DLD1 (cell line): ENCODE measurements at regions not wholly inside any gene's neighbourhood (a gene's known extent, or its start where the extent isn't known, plus 50 kb on each side); places are given as distances from the start of the nearest gene placed in this dataset.
"Not testable (repeated sequence)": the region's sequence is repeated elsewhere in the genome, so short reads cannot be mapped to it uniquely, and the experiment has no call there.

Experiments
- in situ Hi-C: cut with HindIII; loops from 2 replicates; pipeline ENCODE4 v1.10.0; 2017; ENCODE audit warnings: low sequenced_read_pairs

DNA sequence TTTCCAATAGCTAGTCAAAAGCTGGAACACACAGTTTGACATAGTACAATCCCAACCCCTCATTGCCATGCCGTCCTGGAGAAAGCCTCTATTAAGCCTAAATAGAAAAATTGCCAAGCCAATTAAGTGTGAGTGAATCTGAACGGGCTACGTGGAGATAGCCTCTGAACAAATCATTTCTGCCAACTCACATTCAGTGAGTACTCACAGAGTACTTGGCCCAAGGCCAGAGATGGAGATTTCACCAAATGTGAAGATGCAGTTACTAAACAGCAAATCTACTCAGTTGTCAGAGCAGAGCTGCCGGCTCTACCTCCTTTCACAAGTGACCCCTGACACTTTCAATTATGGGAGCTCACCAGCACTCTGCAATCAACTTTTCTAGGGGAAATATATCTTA lies 350.0 kb downstream of the GALC start:
- in situ Hi-C loops, result no loop called here

DNA sequence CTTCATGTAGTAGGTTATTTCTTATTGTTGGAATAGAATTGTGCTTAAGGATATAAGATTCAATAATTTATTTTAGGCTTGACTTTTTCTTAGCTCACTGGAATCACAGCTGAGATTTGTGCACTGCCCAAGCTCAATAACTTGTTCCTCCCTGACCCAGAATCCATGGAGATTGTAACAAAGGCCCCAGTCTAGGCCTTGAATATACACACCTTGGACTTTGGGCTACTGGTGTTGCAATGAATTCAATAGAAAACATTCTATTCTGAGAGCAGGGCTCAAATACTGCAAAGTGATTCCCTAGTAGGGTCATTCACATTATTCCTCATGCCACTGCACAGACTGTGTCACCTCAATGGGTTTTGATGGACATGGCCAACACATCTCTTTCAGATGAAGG lies 352.4 kb downstream of the GALC start:
- in situ Hi-C loops, result no loop called here

DNA sequence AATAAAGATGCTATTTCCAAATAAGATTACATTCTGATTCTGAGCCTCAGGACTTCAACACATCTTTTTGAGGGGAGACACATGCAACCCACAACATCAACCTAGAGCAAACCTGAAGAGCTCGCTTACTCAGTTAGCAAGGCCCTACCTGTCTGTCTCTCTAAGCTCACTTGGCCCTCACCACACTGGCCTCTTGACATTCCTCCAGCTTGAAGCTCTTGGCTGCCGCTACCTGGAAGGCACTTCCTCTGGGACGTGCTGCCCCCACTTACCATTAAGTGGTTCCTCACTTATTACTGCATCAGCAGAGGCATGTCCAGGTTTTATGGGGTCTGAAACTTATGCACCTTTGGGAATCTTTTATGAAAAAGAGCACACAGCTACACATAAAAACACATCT lies 354.8 kb downstream of the GALC start:
- in situ Hi-C loops, result no loop called here

DNA sequence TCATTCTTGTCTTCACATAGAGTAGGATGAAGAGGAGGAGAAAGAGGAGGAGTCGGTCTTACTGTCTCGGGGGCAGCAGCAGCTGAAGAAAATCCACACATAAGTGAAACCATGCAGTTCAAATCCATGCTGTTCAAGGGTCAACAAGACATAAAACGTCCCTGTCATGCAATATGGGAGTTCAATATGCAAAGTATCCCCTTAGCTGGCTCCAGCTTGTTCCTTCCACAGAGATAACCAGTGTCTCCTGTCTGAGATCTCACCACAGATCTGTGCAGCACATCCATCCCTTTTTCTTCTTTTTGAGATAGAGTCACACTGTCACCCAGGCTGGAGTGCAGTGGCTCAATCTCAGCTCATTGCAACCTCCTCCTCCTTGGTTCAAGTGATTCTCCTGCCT lies 357.5 kb downstream of the GALC start:
- in situ Hi-C loops, result no loop called here

DNA sequence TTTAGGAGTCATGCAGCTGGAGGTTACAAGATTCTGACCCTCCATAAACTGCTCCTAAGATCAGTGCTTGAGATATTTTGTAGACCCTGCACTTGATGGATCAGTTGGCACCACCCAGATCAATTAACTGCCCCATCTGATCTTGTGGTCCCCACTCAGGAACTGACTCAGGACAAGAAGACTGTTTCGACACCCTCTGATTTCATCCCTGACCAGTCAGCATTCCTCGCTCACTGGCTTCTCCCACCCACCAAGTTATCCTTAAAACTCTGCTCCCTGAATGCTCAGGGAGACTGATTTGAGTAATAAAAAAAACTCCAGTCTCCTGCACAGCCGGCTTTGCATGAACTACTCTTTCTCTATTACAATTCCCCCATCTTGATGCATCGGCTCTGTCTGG lies 360.2 kb downstream of the GALC start:
- in situ Hi-C loops, result no loop called here

DNA sequence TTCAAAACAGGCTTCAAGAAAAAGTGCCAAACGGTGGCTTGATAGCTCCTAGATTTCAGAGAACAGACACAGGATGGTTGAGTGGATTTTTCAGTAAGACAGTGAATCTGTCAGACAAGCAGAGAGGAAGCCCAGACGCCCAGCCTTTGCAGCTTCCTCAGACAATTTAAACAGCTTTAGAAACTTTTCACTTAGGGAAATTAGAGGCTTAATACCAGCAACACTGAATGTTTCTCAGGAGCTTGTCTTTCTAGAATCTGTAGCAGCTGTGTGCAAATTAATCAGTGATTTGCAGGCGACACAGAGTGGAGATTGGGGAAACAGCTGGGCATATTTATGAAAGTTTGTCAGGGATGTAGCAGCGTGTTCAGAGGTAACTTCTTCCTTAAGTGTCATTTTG lies 362.1 kb downstream of the GALC start:
- in situ Hi-C loops, result no loop called here

DNA sequence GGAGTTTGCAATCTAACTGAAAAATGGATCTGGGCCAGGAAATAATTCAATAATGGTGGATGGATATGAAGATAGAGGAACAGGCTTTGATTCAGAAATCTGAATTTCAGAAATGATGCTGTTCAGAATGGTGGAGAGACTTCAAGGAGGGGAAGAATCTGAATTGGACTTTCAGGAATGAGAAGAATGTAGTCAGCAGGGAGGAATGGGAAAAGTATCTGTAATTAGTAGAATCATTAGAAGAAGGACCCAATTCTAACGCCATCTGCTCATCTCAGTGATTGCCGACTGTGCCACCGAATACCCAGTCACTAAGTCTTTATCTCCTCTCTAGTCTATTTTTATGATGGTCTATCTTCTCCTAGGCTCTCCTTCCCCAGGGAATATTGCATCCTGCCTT lies 363.2 kb downstream of the GALC start:
- in situ Hi-C loops, result no loop called here

DNA sequence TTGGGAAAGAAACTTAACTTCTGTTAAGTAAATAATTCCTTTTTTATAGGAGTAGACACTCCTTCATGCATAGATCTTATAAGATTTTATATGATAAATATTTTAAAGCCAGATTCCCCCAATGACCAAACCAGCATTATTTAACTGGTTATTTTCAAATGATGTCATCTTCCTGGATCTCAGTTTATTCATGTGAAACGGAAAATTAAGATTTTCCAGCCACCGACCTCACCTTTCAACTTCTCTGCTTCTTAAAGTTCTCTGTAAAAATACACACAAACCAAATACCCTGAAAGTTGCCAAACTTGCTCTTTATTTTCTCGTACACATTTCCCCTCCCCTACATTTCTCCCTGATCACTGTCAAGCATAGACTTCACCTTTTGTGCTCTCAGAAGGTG lies 364.2 kb downstream of the GALC start:
- in situ Hi-C loops, result no loop called here

DNA sequence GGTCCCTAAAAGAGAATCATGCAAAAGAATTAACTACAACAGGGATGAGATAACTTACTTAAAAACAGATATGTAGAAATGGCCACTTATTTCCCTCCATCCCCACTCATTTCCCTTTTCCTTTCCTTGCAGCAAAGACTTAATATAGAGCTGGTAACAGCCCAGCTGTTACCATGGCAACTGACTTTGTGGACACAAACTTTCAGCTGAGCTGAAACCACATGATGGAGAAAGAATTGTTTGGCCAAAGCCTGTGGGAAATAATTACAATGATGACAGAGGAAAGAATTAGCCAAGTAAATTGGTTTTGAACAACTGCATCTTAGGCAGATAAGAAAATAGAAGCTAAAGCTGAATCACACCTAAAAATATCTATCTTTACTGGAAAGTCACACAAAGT lies 364.9 kb downstream of the GALC start:
- in situ Hi-C loops, result no loop called here

DNA sequence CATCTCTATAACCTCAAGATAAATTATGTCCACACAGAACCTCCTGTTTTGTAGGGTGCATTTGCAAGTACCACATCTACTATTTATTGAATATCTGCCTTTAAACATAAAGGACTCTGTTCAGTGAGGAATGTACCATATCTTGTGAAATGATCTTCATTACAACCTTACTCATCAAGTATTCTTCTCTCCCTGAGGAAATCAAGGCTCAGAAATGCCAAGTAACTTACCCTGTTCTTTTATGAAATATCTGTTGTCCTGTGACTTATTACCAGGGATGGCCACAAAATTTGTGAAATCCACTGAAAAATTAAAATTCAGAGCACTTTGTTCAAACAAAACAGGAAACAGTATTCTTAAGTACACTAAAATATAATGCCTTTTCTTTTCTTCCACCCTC lies 366.7 kb downstream of the GALC start:
- in situ Hi-C loops, result no loop called here

DNA sequence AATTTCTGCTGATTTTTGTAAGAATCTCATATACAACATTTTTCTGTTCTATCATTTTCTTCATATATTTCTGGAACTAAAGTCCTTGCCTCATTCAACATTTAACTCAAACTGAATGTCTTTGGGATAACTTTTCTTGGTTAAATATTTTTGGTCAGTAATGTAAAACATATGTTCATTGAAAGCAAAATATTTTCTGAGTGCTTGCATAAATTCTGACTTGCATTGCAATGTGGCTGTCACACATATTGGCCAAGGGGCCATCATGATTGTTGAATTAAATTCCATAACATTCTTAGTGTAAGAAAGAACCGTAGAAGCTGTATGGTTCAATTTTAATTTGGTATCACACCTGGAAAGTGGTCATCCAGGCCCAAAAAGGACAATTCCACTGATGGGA lies 369.4 kb downstream of the GALC start:
- in situ Hi-C loops, result no loop called here

DNA sequence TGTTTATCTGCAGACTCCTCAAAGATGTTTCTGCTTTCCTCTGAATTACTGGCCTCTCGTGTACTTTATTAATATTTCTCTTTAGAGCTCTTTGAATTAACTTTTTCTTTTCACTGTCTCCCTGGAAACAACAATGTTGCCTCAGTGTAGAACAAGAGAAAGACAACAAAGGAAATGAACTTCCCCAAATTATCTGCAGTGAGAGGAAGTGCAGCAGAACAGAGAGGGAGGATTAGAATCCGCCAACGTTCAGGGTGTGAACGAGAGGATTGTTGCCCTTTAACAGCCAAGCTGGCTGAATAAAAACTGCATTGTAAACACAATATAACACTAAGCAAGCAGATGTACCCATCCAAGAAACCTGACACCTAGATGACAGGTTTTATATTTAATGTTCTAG lies 375.9 kb downstream of the GALC start:
- in situ Hi-C loops, result no loop called here

DNA sequence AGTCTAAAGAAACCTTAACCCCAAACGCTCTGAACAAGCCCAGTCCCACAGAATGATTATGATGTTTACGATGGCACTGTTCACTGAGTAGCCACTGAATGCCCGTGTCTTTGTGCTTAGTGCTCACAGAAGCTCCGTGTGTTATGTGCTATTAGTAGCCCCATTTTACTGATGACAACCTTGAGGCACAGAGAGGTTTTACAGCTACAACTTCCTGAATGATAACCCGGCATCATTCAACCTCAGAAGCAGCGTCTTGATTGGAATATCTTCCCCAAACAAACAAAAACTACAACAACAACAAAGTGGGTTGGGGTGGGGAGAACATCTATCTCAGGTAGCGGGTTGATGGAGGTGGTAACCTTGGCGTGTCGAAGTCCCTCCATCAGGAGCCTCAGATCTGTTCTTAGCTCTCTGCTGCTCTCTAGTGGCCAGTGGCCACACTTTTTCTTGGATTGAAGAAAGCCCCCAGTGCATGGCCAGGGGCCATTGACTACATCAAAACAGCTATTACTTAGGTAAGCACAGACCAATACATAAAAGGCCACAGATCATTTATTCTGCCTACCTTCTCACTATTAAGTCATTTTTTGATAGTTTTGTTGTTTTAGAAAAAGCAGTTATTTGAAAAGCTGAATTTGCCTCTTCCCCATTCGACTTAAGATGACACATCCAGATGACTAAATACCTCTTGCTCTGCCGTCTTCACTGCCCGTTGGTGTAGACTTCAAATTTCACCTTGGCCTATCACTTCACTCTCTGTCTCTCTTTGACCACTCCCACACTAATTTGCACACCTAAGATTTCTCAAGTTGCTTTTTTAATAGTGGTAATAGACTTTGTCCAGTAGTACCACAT lies 376.9 kb downstream of the GALC start:
- in situ Hi-C loops, result no loop called here

DNA sequence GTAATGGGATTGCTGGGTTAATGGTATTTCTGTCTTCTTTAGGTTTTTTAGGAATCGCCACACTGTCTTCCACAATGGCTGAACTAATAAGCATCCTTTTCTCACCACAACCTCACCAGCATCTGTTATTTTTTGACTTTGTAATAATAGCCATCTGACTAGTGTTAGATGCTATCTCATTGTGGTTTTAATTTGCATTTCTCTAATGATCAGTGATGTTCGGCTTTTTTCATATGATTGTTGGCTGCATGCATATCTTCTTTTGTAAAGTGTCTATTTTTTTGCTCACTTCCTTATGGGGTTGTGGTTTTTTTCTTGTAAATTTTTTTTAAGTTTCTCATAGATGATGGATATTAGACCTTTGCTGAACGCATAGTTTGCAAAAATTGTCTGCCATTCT lies 377.9 kb downstream of the GALC start:
- in situ Hi-C loops, result no loop called here

DNA sequence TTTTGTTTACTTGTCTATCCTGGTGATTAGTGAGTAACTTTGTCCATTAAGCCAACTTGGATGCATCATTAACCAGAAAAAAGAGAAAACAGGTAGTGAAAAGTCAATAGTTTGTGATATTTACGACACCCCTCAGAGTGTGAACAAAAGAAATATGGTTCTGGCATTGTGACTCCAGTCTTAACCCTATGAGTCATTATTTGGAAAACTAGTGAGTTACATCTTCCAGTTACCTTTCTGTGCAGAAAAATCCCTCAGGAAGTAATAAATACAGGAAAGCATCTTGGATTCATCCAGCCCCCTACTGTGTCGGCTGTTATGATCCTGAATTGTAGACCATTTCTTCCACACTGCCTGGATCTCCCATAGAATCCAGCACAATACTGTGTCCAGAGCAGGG lies 379.1 kb downstream of the GALC start:
- in situ Hi-C loops, result no loop called here

DNA sequence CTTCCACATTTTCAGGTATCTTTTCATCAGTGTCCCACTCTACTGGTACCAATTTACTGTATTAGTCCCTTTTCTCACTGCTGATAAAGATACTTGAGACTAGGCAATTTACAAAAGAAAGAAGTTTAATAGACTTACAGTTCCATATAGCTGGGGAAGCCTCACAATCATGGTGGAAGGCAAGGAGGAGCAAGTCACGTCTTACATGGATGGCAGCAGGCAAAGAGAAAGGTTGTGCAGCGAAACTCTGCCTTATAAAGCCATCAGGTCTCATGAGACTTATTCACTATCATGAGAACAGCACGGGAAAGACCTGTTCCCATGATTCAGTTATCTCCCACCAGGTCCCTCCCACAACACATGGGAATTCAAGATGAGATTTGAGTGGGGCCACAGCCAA lies 385.9 kb downstream of the GALC start:
- in situ Hi-C loops, result not testable (repeated sequence)

DNA sequence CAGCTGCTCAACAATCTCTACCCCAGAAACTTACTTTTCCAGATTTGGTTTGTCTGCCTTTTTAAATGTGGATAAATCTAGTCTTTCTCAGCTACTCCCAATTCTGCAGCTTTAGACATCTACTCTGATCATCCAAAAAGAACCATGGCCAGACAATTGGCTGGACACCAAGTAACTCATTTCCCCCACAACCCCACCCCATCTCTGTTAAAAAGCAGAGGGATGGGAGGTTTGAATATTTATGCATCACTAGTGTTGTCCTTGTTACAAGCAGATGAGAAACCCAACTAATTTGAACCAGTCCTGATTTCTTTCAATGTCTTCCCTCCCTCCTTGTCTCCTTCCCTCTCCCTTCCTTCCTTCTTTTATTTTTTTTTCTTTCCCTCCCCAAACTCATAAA lies 391.9 kb downstream of the GALC start:
- in situ Hi-C loops, result no loop called here

DNA sequence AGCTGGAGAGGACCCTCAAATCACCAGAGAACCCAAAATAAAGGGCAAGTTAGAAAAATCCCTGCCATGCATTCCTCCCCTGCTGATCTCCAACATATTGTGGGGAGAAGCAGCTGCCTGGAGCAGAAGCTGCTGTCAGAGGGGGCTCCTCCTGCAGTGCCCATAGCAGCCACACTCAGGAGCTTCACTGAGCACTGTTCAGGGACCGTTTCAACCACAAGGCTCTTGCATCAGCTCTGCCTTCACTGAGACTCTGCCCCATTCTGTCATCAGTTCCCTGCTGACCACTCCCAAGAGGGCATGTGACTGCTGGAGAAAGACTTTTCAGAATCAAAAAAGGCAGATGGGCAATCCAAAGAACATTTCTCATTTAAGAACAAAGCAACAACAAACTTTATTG lies 392.7 kb downstream of the GALC start:
- in situ Hi-C loops, result no loop called here

DNA sequence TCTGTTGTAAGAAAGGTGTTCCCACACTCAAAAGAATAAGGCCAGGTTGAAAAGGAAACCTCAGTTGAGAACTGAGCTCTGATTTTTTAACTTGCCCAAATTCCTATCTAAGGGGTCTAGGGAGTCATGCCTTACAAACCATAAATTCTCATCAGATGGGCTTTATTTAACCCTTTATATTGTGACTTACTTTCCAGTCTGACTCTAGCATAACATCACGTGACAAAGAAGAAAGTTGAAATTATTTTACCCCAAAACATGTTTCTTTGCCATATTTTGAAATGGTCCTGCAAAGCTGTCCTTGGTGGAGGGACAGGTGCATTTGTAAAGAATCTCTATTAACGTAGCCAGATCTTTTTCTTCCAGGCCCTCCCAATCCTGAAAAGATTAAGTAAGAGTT lies 411.7 kb downstream of the GALC start:
- in situ Hi-C loops, result no loop called here

DNA sequence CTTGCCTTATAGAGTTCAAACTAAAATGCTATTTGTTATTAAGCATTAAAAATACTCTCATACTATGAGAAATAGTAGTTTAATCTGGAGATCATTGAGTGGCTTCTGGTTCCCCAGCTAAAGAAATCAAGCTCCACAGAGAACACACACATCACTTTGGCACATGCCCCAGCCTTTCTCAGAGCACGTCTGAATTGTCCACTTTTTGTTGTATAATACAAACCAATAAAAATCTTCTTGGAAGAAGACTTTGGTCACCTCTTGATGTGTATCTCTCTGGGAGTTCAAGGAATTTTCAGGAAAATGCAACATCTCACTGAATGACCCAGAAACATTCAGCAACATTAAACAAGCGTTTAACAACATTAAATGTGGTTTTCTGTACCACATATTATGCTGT lies 413.9 kb downstream of the GALC start:
- in situ Hi-C loops, result no loop called here

DNA sequence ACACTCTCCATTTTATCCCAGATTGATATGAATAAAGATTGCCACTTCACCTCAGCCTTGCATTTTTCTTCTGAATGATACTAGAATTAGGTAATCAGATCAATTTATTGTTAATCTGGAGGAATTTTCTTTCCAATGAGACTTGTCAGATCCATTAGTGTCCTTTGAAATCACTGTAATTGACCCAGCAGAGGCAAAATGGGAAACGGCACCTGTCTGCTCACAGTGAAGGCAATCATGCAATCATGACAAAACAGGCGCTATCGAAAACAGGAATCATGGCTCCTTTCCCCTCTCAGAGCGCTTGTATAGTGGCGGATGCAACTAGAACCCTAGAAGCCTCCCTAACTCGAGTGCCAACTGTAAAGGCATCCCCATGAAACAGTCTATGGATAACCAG lies 417.6 kb downstream of the GALC start:
- in situ Hi-C loops, result no loop called here

DNA sequence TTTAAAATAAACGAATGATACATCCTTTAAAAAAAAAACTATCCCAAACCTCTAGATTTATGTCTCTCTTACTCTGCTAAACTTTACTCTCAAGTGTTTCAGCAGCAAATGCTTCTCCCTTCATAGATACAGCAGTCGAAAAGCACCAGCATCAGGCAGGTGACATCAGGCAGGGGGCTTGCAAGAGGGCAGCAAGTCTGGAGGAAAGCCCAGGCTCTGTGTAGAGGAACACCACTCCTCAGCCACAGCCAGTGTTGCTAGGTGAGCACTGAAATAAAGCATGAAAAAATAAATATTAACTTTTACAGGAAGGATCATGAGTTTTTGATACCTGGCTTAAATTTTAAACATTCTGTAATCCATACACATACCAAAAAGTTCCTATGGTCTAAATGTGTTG lies 419.4 kb downstream of the GALC start:
- in situ Hi-C loops, result no loop called here

DNA sequence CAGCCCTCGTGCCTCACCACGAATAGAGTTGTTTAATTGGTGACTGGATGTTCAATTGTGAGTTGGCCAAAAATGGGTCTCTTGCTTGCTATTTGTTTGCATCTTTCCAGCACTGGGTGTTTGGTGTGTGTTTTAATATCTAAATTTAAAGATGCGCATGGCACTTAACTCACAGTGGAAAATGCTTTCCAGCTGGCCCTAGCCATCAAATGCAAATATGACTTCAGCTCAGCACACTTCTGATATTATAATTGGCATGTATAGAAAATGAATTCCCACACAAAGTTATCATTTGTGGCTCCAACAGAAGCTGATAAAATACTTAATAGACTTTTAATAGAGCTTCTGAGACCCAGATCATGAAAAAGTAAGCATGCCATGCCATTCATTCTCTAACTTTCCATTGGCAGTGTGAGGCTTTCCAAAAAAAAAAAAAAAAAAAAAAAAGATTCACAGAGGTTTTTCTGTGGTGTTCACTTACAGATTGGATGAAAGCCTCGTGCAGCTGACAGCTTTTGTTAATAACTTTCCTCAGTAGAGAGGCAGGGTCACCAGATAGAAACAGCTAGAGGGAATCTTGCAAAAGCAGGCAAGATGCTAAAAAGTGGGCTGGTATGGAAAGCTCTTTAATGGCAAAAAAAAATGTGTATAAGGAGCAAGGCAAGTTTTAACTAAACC lies 425.2 kb downstream of the GALC start:
- in situ Hi-C loops, result no loop called here
